Lower leg skin (tissue), 4 donors: ENCODE measurements at regions not wholly inside any gene's neighbourhood (a gene's known extent, or its start where the extent isn't known, plus 50 kb on each side); places are given as distances from the start of the nearest gene placed in this dataset.

Source experiments
- DNase-seq, 2 donors: peaks; one replicate each; pipeline ENCODE4 v3.0.0-alpha.2; 2019; ENCODE audit warnings: low spot score in 2 of 2
- H3K4me3 ChIP-seq: fragments of 200-600 bp; sonication (generic); 2 replicates; pipeline ENCODE4 v1.5.1; 2017; ENCODE audit warnings: mild to moderate bottlenecking, low read depth; ENCODE audit not compliant: poor library complexity, severe bottlenecking
- POLR2A ChIP-seq, 2 donors: fragments of 450-650 bp; IDR thresholded peaks; one replicate each; pipeline ENCODE4 v1.6.1; 2016 to 2017; ENCODE audit warnings: antibody characterized with exemption in 2 of 2, mild to moderate bottlenecking in 1 of 2, moderate library complexity in 1 of 2
- WGBS, 2 donors: methylation state at CpG; one replicate each; pipeline ENCODE4 v1.1.5; 2018; 5-methylcytosine and 5-hydroxymethylcytosine counted together
- intact Hi-C: fragments of 100-400 bp; cut with DNase I; formaldehyde crosslinking; loops from one replicate; pipeline ENCODE4 v1.15.0; 2023; ENCODE audit warnings: low total_unique reads
- TF ChIP-seq, protein P1 (sequence below), 3 donors: fragments of 450-650 bp; IDR thresholded peaks; one replicate each; pipeline ENCODE4 v1.5.1; 2016; ENCODE audit warnings: antibody characterized with exemption in 3 of 3, mild to moderate bottlenecking in 3 of 3, moderate library complexity in 2 of 3

DNA sequence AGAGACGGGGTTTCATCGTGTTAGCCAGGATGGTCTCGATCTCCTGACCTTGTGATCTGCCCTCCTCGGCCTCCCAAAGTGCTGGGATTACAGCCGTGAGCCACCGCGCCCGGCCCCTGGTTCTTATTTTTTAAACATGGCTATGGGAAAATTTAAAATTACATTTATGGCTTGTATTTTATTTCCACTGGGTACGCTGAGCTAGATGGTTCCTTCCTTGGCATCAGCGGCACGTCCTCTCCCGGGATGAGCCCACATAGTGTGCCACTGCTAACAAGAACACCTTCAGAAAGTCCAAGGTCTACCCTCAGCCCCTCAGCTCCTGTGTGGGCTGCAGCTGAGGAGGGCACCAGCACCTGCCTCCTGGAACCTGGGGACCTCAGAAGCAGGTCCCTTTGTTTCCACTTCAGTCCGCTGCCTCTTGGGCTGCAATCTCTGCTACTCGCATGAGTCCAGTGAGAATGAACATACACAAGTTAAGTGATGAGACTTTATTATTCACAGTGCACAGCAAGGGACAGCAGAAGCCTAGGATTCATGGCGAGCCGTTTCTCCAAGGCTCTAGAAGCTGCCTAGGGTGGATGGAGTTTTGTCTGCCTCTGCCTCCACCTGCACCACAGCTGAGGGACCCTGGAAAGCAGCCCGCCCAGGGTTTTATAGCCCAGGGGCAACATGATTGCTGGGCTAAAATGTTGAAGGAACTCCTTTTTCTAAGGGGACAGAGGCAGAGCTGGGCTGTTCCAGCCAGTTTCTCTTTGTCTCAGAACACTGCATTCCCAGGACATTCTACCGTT is 107.5 kb upstream of the TEX51 start:
- intact Hi-C loops = no loop called here

DNA sequence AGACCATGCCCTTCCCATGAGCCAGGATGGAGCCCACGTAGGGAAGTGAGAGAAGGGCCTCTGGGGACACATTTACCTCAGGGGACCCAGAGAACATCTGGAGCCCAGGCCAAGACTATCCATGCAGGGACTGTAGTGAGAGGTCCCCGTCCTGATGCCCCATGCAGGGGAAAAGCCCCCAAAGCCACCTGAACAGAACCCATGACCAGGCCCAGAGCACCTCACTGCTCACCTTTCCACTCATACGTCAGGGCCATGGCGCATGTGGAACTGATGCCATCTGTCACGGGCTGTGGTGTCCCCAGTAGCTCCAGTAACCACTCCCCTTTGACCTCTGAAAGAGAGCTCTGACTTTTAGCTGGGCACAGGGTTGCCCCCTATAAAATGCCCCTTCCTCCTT is 106.5 kb upstream of the TEX51 start:
- H3K4me3 ChIP-seq = no peak overlapping the region
- intact Hi-C loops = no loop called here
- no peak for TF ChIP-seq POLR2A (IDR thresholded peaks at IDR 0.05)
- TF ChIP-seq, protein P1, sequence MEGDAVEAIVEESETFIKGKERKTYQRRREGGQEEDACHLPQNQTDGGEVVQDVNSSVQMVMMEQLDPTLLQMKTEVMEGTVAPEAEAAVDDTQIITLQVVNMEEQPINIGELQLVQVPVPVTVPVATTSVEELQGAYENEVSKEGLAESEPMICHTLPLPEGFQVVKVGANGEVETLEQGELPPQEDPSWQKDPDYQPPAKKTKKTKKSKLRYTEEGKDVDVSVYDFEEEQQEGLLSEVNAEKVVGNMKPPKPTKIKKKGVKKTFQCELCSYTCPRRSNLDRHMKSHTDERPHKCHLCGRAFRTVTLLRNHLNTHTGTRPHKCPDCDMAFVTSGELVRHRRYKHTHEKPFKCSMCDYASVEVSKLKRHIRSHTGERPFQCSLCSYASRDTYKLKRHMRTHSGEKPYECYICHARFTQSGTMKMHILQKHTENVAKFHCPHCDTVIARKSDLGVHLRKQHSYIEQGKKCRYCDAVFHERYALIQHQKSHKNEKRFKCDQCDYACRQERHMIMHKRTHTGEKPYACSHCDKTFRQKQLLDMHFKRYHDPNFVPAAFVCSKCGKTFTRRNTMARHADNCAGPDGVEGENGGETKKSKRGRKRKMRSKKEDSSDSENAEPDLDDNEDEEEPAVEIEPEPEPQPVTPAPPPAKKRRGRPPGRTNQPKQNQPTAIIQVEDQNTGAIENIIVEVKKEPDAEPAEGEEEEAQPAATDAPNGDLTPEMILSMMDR (IDR thresholded peaks at IDR 0.05) = no peak
- DNase-seq = peak in 1 of 2 donors; percentile 42
- 69 to 80% methylated on average over 5 of the region's 5 CpGs for WGBS, 2 donors

More for the DNA sequence above, 107.5 kb upstream of the TEX51 start:
- no peak overlapping the region for H3K4me3 ChIP-seq
- TF ChIP-seq, protein P1 (IDR thresholded peaks at IDR 0.05) = no peak
- 81 to 87% methylated on average over 18 of the region's 18 CpGs for WGBS, 2 donors
- DNase-seq = peak in 1 of 2 donors; percentile 68

DNA sequence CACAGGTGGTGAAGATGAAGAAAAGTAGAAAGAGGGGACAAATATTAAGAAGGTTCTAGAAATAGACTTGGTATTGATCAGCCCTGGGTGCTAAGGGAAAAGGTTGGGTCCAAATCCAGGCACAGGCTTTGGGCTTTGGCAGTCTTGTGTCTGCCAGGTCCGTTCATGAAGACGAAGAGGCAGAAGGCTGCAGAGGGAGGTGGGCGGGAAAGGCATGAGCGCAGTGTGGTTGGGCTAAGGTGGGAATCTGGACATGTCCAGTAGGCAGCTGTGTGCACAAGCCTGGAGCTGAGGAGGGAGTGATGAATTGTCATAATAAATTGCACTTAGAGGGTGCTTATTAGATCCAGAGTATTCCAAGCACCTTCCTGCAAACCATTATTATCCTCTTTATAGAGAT is 105.7 kb upstream of the TEX51 start:
- intact Hi-C loops = no loop called here
- no peak for TF ChIP-seq POLR2A (IDR thresholded peaks at IDR 0.05)
- TF ChIP-seq, protein P1 (IDR thresholded peaks at IDR 0.05) = no peak
- 68 to 84% methylated on average over 4 of the region's 4 CpGs for WGBS, 2 donors
- DNase-seq = peak in 1 of 2 donors; percentile 46
- no peak overlapping the region for H3K4me3 ChIP-seq

DNA sequence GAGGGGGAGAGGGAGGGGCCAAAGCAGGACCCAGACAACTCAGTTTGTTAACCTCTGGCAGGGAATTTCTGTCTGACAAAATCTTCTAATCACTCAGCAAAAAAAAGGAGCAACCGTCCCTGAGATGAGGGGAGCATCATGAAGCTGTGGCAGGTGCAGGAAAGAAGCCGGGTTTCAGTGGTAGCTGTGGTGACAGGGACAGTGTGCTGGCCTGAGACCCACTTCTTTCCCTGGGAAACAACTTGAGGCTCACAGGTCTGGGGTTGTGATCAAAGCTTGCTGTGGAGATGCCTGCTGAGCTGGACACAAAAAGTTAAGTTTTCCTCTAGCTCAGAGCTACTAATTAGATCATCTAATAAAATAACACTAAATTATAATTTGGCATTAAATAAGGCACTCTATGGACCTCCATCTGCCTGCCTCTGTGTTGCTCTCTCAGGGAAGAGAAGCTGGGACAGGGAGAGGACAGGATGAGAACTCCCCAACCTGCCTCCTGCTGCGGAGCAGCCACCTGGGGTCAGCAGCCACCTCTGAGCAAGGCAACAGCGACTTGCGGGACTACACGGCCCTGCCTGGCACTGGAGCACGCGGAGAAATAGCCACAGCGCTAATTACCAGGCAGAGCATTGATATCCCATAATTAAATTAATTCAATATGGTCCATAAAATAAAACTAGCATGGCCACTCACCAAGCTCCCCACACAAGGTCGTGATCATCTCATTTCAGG is 104.6 kb upstream of the TEX51 start:
- TF ChIP-seq POLR2A (IDR thresholded peaks at IDR 0.05) = no peak
- TF ChIP-seq, protein P1 (IDR thresholded peaks at IDR 0.05) = no peak
- WGBS, 2 donors = 41% methylated on average over 10 of the region's 10 CpGs
- intact Hi-C loops = no loop called here
- peak in 1 of 2 donors; percentile 54 for DNase-seq
- H3K4me3 ChIP-seq = no peak overlapping the region

DNA sequence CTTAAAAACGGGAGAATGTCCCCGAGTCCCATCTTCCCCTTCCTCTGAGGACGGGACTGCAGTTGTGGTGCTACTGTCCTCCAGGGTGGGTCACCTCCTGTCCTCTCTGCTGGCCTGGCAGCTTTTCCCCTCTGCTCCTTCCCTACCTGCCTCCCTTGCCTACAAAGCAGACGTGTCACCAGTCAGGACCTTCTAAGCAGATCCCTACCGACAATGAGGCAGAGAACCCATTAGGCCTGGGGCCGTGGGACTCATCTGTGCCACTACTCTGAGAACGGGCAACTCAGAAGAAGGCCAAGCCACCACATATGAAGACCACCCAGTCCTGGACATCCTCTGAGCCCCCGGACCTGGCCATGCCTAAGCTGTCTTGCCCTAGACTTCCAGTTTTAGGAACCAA is 103.0 kb upstream of the TEX51 start:
- 77 to 87% methylated on average over 8 of the region's 8 CpGs for WGBS, 2 donors
- DNase-seq = peak in 1 of 2 donors; percentile 74
- intact Hi-C loops = no loop called here

More for the DNA sequence above, 103.0 kb upstream of the TEX51 start:
- H3K4me3 ChIP-seq = no peak overlapping the region
- no peak for TF ChIP-seq POLR2A (IDR thresholded peaks at IDR 0.05)
- TF ChIP-seq, protein P1 (IDR thresholded peaks at IDR 0.05) = no peak
